Keratinocyte (primary cell): ENCODE measurements at regions not wholly inside any gene's neighbourhood (a gene's known extent, or its start where the extent isn't known, plus 50 kb on each side); places are given as distances from the start of the nearest gene placed in this dataset.

Source experiments
- EZH2 ChIP-seq: IDR thresholded peaks from one replicate; pipeline ENCODE4 v1.6.1; 2012; ENCODE audit warnings: inconsistent platforms, mild to moderate bottlenecking, low read length, moderate library complexity
- TF ChIP-seq, protein P1 (sequence below), 3 experiments: IDR thresholded peaks in 1 of 3; conservative IDR thresholded peaks in 1 of 3; optimal IDR thresholded peaks in 1 of 3; 2 replicates in 2 of 3; 3 replicates in 1 of 3; pipeline versions ENCODE3 to v1.5.1; 2011; ENCODE audit warnings: low read length in 3 of 3, mild to moderate bottlenecking in 3 of 3, moderate library complexity in 2 of 3, control low read depth in 1 of 3, inconsistent platforms in 1 of 3; ENCODE audit not compliant: insufficient read depth in 2 of 3; ENCODE audit errors: extremely low read depth in 1 of 3

DNA sequence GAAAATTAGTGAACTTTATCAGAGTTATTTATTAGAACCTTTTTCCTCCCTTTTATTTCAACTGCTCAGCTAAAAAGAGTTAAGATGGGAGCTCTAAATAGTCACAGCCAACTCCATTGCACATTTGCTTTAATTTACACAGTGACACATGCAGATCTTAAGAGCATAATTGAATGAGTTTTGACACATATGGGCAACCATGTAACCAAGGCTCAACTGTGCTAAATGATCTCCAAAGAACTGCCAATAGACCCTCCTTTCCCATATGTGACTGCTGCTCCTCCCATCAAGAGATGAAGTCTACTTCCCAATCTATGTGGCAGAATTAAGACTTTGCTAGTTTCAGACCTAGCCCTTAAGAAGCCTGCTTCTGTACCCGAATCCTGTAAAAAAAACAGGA is 960.0 kb downstream of the BCL11B start:
- TF ChIP-seq, protein P1, sequence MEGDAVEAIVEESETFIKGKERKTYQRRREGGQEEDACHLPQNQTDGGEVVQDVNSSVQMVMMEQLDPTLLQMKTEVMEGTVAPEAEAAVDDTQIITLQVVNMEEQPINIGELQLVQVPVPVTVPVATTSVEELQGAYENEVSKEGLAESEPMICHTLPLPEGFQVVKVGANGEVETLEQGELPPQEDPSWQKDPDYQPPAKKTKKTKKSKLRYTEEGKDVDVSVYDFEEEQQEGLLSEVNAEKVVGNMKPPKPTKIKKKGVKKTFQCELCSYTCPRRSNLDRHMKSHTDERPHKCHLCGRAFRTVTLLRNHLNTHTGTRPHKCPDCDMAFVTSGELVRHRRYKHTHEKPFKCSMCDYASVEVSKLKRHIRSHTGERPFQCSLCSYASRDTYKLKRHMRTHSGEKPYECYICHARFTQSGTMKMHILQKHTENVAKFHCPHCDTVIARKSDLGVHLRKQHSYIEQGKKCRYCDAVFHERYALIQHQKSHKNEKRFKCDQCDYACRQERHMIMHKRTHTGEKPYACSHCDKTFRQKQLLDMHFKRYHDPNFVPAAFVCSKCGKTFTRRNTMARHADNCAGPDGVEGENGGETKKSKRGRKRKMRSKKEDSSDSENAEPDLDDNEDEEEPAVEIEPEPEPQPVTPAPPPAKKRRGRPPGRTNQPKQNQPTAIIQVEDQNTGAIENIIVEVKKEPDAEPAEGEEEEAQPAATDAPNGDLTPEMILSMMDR (optimal IDR thresholded peaks at IDR 0.05 in 1 of 3, IDR thresholded peaks at IDR 0.05 in 1 of 3, conservative IDR thresholded peaks at IDR 0.05 in 1 of 3; ENCODE audit: extremely low read depth in 1 of 3, insufficient read depth in 2 of 3, low read length in 3 of 3) = no peak
- no peak for TF ChIP-seq EZH2
